ENCODE measurements at regions not wholly inside any gene's neighbourhood (a gene's known extent, or its start where the extent isn't known, plus 50 kb on each side); places are given as distances from the start of the nearest gene placed in this dataset.
"Not testable (repeated sequence)": the region's sequence is repeated elsewhere in the genome, so short reads cannot be mapped to it uniquely, and the experiment has no call there.

DNA sequence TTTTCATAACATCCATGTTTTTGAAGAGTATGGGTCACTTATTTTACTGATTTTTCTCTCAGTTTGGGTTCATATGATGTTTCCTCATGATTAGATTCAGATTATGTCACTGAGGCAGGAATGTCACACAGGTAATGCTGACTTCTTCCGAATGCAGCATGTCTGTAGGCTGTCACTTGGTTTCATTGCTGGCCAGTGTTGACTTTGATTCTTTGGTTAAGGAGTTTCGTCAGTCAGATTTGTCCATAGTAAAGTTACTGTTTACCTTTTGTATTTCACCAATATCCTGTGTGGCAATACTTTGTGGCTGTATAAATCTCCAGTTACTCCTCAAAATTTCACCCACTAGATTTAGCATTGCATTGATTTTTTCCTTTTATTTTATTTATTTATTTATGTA, 105.6 kb downstream of the MRPL57 start:
- H3K4me3 ChIP-seq = no peak overlapping the region
- intact Hi-C loops (cut with DNase I) = no loop called here
- H3K27me3 ChIP-seq = no peaks in the 10 kb centered on the region
- no peaks in the 10 kb centered on the region for H3K9me3 ChIP-seq
- no peak for DNase-seq (ENCODE audit: low spot score in 2 of 2)
- H3K36me3 ChIP-seq = no peaks in the 10 kb centered on the region
- H3K4me1 ChIP-seq = no peaks in the 10 kb centered on the region
- no peak overlapping the region for H3K27ac ChIP-seq
- TF ChIP-seq, protein P1, sequence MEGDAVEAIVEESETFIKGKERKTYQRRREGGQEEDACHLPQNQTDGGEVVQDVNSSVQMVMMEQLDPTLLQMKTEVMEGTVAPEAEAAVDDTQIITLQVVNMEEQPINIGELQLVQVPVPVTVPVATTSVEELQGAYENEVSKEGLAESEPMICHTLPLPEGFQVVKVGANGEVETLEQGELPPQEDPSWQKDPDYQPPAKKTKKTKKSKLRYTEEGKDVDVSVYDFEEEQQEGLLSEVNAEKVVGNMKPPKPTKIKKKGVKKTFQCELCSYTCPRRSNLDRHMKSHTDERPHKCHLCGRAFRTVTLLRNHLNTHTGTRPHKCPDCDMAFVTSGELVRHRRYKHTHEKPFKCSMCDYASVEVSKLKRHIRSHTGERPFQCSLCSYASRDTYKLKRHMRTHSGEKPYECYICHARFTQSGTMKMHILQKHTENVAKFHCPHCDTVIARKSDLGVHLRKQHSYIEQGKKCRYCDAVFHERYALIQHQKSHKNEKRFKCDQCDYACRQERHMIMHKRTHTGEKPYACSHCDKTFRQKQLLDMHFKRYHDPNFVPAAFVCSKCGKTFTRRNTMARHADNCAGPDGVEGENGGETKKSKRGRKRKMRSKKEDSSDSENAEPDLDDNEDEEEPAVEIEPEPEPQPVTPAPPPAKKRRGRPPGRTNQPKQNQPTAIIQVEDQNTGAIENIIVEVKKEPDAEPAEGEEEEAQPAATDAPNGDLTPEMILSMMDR (IDR thresholded peaks at IDR 0.05) = no peak

DNA sequence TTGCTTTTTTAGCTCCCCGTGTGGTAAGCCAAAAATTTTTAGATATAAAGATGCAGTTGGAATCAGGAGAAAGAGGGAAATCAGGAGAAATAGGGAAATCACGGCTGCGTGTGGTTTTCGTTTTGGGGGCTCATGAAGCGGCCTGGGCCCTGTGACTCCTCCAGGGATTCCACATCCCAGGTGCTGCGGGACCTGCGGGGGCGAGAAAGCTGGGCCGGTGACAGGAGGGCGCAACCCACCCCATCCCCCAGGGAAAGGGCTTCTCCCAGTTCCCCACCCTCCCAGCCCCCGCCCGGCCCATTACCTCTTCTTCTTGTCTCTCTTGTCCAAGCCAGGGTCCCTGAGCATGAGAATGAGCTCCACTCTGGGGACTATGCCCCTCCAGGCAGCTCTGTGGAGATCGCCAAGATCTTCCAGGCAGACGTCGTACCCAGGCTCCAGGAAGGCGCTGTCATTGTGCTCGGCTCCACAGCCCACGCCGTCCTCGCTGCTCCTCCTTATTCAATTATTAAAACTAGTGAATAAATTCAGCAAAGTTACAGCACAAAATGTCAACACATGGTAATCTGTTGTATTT, 111.0 kb downstream of the MRPL57 start:
- DNase-seq (ENCODE audit: low spot score in 2 of 2) = no peak
- Histone ChIP-seq H3K27me3 (no peaks in the 10 kb centered on the region), H3K4me1 (no peaks in the 10 kb centered on the region), H3K36me3 (no peaks in the 10 kb centered on the region), H3K27ac (no peak overlapping the region), H3K4me3 (no peak overlapping the region), H3K9me3 (no peaks in the 10 kb centered on the region)
- intact Hi-C loops (cut with DNase I) = no loop called here
- TF ChIP-seq, protein P1 (IDR thresholded peaks at IDR 0.05) = no peak

DNA sequence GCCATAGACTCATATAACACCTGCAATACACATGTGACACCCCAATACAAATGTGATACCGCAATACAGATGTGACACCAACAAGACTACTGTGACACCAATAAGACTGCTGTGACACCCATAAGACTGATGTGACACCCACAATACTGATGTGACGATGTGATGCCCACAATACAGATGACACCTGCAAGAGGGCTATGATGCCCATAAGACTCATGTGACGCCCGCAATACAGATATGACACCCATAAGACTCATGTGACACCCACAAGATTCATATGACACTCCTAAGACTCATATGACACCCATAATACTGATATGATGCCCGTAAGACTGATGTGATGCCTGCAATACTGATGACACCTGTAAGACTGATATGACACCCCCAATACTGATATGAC, 113.0 kb downstream of the MRPL57 start:
- no peaks in the 10 kb centered on the region for H3K36me3 ChIP-seq
- no peak overlapping the region for H3K27ac ChIP-seq
- no peak overlapping the region for H3K4me3 ChIP-seq
- TF ChIP-seq, protein P1 (IDR thresholded peaks at IDR 0.05) = no peak
- no peaks in the 10 kb centered on the region for H3K4me1 ChIP-seq
- DNase-seq (ENCODE audit: low spot score in 2 of 2) = no peak
- no peaks in the 10 kb centered on the region for H3K9me3 ChIP-seq
- no peaks in the 10 kb centered on the region for H3K27me3 ChIP-seq
- intact Hi-C loops (cut with DNase I) = no loop called here

DNA sequence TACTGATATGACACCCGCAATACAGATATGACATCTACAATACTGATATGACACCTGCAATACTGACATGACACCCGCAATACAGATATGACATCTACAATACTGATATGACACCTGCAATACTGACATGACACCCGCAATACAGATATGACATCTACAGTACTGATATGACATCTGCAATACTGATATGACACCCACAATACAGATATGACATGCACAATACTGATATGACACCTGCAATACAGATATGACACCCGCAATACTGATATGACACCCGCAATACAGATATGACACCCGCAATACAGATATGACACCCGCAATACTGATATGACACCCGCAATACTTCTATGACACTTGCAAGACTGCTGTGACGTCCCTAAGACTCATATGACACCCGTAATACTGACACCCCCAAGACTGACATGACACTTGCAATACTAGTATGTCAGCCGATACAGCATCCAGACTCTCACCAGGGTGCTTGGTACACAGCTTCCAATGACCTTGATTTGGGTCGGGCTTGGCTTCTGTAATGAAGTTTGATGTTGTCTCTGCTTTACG, 114.1 kb downstream of the MRPL57 start:
- intact Hi-C loops (cut with DNase I) = loop anchor here (10.0 kb wide), 1 partner anchor 314 kb away; the partner anchor contains the start of gene MICU2
- not testable (repeated sequence) for H3K9me3 ChIP-seq, H3K4me3 ChIP-seq

DNA sequence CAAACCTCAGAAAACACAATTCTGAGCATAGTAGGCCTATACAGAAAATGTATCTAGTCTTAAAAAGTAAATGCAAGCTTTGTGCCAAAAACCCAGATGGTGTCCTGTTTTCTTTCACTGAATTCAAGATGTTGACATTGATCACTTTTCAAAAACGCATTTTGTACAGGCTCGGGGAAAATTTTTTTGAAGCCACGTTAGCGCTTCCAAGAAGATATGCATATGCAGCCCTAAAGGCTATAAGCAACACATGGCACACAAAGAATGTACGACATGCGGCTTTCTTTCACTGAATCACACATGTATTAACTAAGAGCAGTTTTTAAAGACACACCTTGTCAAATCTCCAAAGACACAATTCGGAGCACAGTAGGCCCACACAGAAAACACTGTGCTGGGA, 115.4 kb downstream of the MRPL57 start:
- TF ChIP-seq, protein P1 (IDR thresholded peaks at IDR 0.05) = no peak
- H3K9me3 ChIP-seq = no peaks in the 10 kb centered on the region
- DNase-seq (ENCODE audit: low spot score in 2 of 2) = no peak
- no peaks in the 10 kb centered on the region for H3K36me3 ChIP-seq
- intact Hi-C loops (cut with DNase I) = loop anchor here (10.0 kb wide), 1 partner anchor 313 kb away; the partner anchor contains the start of gene MICU2
- H3K27me3 ChIP-seq = no peaks in the 10 kb centered on the region
- H3K4me3 ChIP-seq = no peak overlapping the region
- no peaks in the 10 kb centered on the region for H3K4me1 ChIP-seq
- H3K27ac ChIP-seq = no peak overlapping the region

More for the DNA sequence above, 114.1 kb downstream of the MRPL57 start:
- H3K27me3 ChIP-seq; H3K4me1 ChIP-seq; H3K36me3 ChIP-seq; DNase-seq (ENCODE audit: low spot score in 2 of 2); H3K27ac ChIP-seq: not testable (repeated sequence)

DNA sequence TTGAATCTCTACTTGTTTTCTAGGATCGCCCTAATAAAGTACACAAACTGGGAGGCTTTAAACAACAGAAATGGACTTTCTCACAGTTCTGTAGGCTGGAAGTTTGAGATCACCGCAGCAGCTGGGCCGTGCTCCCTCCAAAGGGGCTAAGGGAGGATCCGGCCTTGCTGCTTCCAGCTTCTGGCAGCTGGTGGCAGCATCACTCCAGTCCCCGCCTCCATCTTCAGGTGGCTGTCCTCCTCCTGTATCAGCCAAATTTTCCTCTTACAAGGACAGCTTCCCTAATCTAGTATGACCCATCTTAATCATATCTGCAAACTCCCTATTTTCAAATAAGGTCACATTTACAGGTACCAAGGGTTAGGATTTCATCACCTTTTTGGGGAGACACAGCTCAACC, 120.5 kb downstream of the MRPL57 start:
- H3K9me3 ChIP-seq; DNase-seq (ENCODE audit: low spot score in 2 of 2); H3K36me3 ChIP-seq; H3K4me1 ChIP-seq; H3K4me3 ChIP-seq; H3K27me3 ChIP-seq: not testable (repeated sequence)
- intact Hi-C loops (cut with DNase I) = loop anchor here (1.0 to 10.0 kb wide), 6 partner anchors 120 to 730 kb away; partner anchors contain the start of genes IFT88, LATS2, MICU2 and MRPL57
- TF ChIP-seq, protein P1 (IDR thresholded peaks at IDR 0.05) = peak in 1 of 3 experiments; percentile 29
- peak overlapping the region; percentile 73 to 81 for H3K27ac ChIP-seq
